ENCODE measurements at regions not wholly inside any gene's neighbourhood (a gene's known extent, or its start where the extent isn't known, plus 50 kb on each side); places are given as distances from the start of the nearest gene placed in this dataset.
A peak's percentile ranks its signal among the peaks of the same experiment; 100 is the strongest.

GRCh38 chr11:19661827-19662226 lies 50.8 kb upstream of the NAV2 start:
- DNase-seq (ENCODE audit: low spot score) = no peak

- no peak for DNase-seq (ENCODE audit: low spot score)
These were observed 52.6 kb upstream of the NAV2 start for GRCh38 chr11:19660076-19660475.

- DNase-seq (ENCODE audit: low spot score) = no peak
These were observed 53.1 kb upstream of the NAV2 start for GRCh38 chr11:19659529-19659928.

- DNase-seq (ENCODE audit: low spot score) = no peak
These were observed 54.3 kb upstream of the NAV2 start for GRCh38 chr11:19658344-19658743.

GRCh38 chr11:19656140-19656541 lies 56.5 kb upstream of the NAV2 start:
- DNase-seq (ENCODE audit: low spot score) = no peak

GRCh38 chr11:19652623-19653375 lies 59.8 kb upstream of the NAV2 start:
- DNase-seq (ENCODE audit: low spot score) = no peak

GRCh38 chr11:19651653-19652052 lies 61.0 kb upstream of the NAV2 start:
- no peak for DNase-seq (ENCODE audit: low spot score)

GRCh38 chr11:19651028-19651427 lies 61.6 kb upstream of the NAV2 start:
- no peak for DNase-seq (ENCODE audit: low spot score)

- no peak for DNase-seq (ENCODE audit: low spot score)
These were observed 62.2 kb upstream of the NAV2 start for GRCh38 chr11:19650467-19650866.

GRCh38 chr11:19649751-19650150 lies 62.9 kb upstream of the NAV2 start:
- no peak for DNase-seq (ENCODE audit: low spot score)

- DNase-seq (ENCODE audit: low spot score) = no peak
These were observed 64.3 kb upstream of the NAV2 start for GRCh38 chr11:19648321-19648720.

- no peak for DNase-seq (ENCODE audit: low spot score)
These were observed 64.8 kb upstream of the NAV2 start for GRCh38 chr11:19647816-19648215.

GRCh38 chr11:19646921-19647320 lies 65.7 kb upstream of the NAV2 start:
- peak; percentile 72 for DNase-seq (ENCODE audit: low spot score)

- DNase-seq (ENCODE audit: low spot score) = no peak
These were observed 66.3 kb upstream of the NAV2 start for GRCh38 chr11:19646308-19646707.

GRCh38 chr11:19644316-19644715 lies 68.3 kb upstream of the NAV2 start:
- no peak for DNase-seq (ENCODE audit: low spot score)

GRCh38 chr11:19642185-19643158 lies 70.2 kb upstream of the NAV2 start:
- DNase-seq (ENCODE audit: low spot score) = no peak

- DNase-seq (ENCODE audit: low spot score) = no peak
These were observed 73.0 kb upstream of the NAV2 start for GRCh38 chr11:19639603-19640105.

- no peak for DNase-seq (ENCODE audit: low spot score)
These were observed 77.3 kb upstream of the NAV2 start for GRCh38 chr11:19635332-19635731.

GRCh38 chr11:19633276-19633675 lies 79.4 kb upstream of the NAV2 start:
- no peak for DNase-seq (ENCODE audit: low spot score)

- no peak for DNase-seq (ENCODE audit: low spot score)
These were observed 80.2 kb upstream of the NAV2 start for GRCh38 chr11:19632499-19632834.

GRCh38 chr11:19631712-19632498 lies 80.7 kb upstream of the NAV2 start:
- DNase-seq (ENCODE audit: low spot score) = no peak

- DNase-seq (ENCODE audit: low spot score) = no peak
These were observed 84.6 kb upstream of the NAV2 start for GRCh38 chr11:19628018-19628417.

All from hepatic stellate cell (primary cell).